Left cardiac atrium (tissue), 4 donors: ENCODE measurements at regions not wholly inside any gene's neighbourhood (a gene's known extent, or its start where the extent isn't known, plus 50 kb on each side); places are given as distances from the start of the nearest gene placed in this dataset.

Experiments
- ATAC-seq, 2 donors: fragments of 200-7000 bp; cut with Tn5 transposase; one replicate each; pipeline ENCODE4 v1.9.1; 2020; ENCODE audit warnings: mild to moderate bottlenecking in 2 of 2, moderate library complexity in 2 of 2
- DNase-seq: peaks from one replicate; pipeline ENCODE4 v3.0.0-alpha.2; 2020
- intact Hi-C, 2 donors: fragments of 100-400 bp; cut with DNase I; formaldehyde crosslinking; loops; one replicate each; pipeline versions ENCODE4 v1.14.1 to v1.15.1; 2022 to 2023
- donor health status: DM: no; HTN: yes; CAD: no.
- donor health status: DM: no; HTN: yes; CAD: no; lungs with severe emphysema.
- donor health status: DM: yes; HTN: yes; CAD: no.
- donor health status: Dilated cardiomyopathy.

- DNase-seq (no peak), ATAC-seq (no peak)
Measured at GRCh38 chr12:84694116-84694515, 218.5 kb downstream of the SLC6A15 start.

GRCh38 chr12:84692071-84692470 is 220.5 kb downstream of the SLC6A15 start:
- intact Hi-C loops: no loop called here
- ATAC-seq (no peak), DNase-seq (no peak)

More at GRCh38 chr12:84694116-84694515, 218.5 kb downstream of the SLC6A15 start:
- intact Hi-C loops: no loop called here

GRCh38 chr12:84691266-84691665 is 221.3 kb downstream of the SLC6A15 start:
- intact Hi-C loops: no loop called here
- ATAC-seq (no peak), DNase-seq (no peak)

- intact Hi-C loops: no loop called here
- ATAC-seq: no peak
- DNase-seq: no peak
Measured at GRCh38 chr12:84689638-84690037, 223.0 kb downstream of the SLC6A15 start.

- ATAC-seq: no peak
- intact Hi-C loops: no loop called here
Measured at GRCh38 chr12:84685379-84685778, 227.2 kb downstream of the SLC6A15 start.

GRCh38 chr12:84676787-84677186 is 235.8 kb downstream of the SLC6A15 start:
- ATAC-seq (no peak), DNase-seq (no peak)
- intact Hi-C loops: no loop called here

More at GRCh38 chr12:84685379-84685778, 227.2 kb downstream of the SLC6A15 start:
- DNase-seq: no peak

GRCh38 chr12:84661786-84662185 is 250.8 kb downstream of the SLC6A15 start:
- intact Hi-C loops: no loop called here
- ATAC-seq (no peak), DNase-seq (no peak)

GRCh38 chr12:84660139-84660538 is 252.5 kb downstream of the SLC6A15 start:
- no peak for ATAC-seq
- DNase-seq: no peak
- intact Hi-C loops: no loop called here

- DNase-seq (no peak), ATAC-seq (no peak)
- intact Hi-C loops: no loop called here
Measured at GRCh38 chr12:84658877-84659276, 253.7 kb downstream of the SLC6A15 start.

GRCh38 chr12:84656705-84657104 is 255.9 kb downstream of the SLC6A15 start:
- DNase-seq: no peak
- ATAC-seq: no peak
- intact Hi-C loops: no loop called here

- no peak for ATAC-seq
- intact Hi-C loops: no loop called here
- DNase-seq: no peak
Measured at GRCh38 chr12:84653482-84653881, 259.1 kb downstream of the SLC6A15 start.

- DNase-seq (no peak), ATAC-seq (no peak)
- intact Hi-C loops: no loop called here
Measured at GRCh38 chr12:84648425-84648824, 264.2 kb downstream of the SLC6A15 start.

- ATAC-seq (no peak), DNase-seq (no peak)
- intact Hi-C loops: no loop called here
Measured at GRCh38 chr12:84644908-84645307, 267.7 kb downstream of the SLC6A15 start.

GRCh38 chr12:84643993-84644392 is 268.6 kb downstream of the SLC6A15 start:
- ATAC-seq: no peak
- DNase-seq: no peak
- intact Hi-C loops: no loop called here

GRCh38 chr12:84641940-84642545 is 270.6 kb downstream of the SLC6A15 start:
- ATAC-seq: no peak
- DNase-seq: no peak
- intact Hi-C loops: no loop called here

- DNase-seq (no peak), ATAC-seq (no peak)
- intact Hi-C loops: no loop called here
Measured at GRCh38 chr12:84638811-84639368, 273.7 kb downstream of the SLC6A15 start.

GRCh38 chr12:84637926-84638325 is 274.7 kb downstream of the SLC6A15 start:
- intact Hi-C loops: no loop called here
- ATAC-seq: no peak
- no peak for DNase-seq

- intact Hi-C loops: no loop called here
- ATAC-seq (no peak), DNase-seq (no peak)
Measured at GRCh38 chr12:84636801-84637290, 275.8 kb downstream of the SLC6A15 start.

GRCh38 chr12:84634526-84634925 is 278.1 kb downstream of the SLC6A15 start:
- DNase-seq (no peak), ATAC-seq (no peak)
- intact Hi-C loops: no loop called here

GRCh38 chr12:84632556-84632955 is 280.0 kb downstream of the SLC6A15 start:
- ATAC-seq: no peak

GRCh38 chr12:84631020-84631419 is 281.6 kb downstream of the SLC6A15 start:
- intact Hi-C loops: no loop called here
- DNase-seq: no peak

More at GRCh38 chr12:84632556-84632955, 280.0 kb downstream of the SLC6A15 start:
- DNase-seq: no peak
- intact Hi-C loops: no loop called here

More at GRCh38 chr12:84631020-84631419, 281.6 kb downstream of the SLC6A15 start:
- ATAC-seq: no peak
